Pancreas (tissue), 10 donors: ENCODE measurements at regions not wholly inside any gene's neighbourhood (a gene's known extent, or its start where the extent isn't known, plus 50 kb on each side); places are given as distances from the start of the nearest gene placed in this dataset.

ENCODE experiments used
- ATAC-seq, 4 donors: fragments of 200-7000 bp; cut with Tn5 transposase; one replicate each; pipeline versions ENCODE4 v1.8.0 to v1.9.1; 2020; ENCODE audit warnings: mild to moderate bottlenecking in 4 of 4, moderate library complexity in 4 of 4
- DNase-seq, 6 donors: peaks; one replicate each; pipeline ENCODE4 v3.0.0-alpha.2; 2020
- FAIRE-seq: peaks from 2 replicates; lab custom pipeline; 2012; peaks lifted over from hg19 to GRCh38; lab: Jason Lieb, UNC
- H3K27ac ChIP-seq, 4 donors: fragments of 200-600 bp; sonication (generic); 1 replicate in 3 of 4; 2 replicates in 1 of 4; pipeline versions ENCODE4 v1.5.0 to v1.8.0; 2020
- H3K27me3 ChIP-seq, 4 donors: fragments of 200-600 bp; one replicate each; pipeline ENCODE4 v1.8.0; 2021
- H3K36me3 ChIP-seq, 3 donors: fragments of 200-600 bp; sonication (generic) in 1 of 3; one replicate each; pipeline versions ENCODE4 v1.5.0 to v1.8.0; 2020 to 2021
- H3K4me1 ChIP-seq, 3 donors: fragments of 200-600 bp; one replicate each; pipeline ENCODE4 v1.8.0; 2021
- H3K4me3 ChIP-seq, 4 donors: fragments of 200-600 bp; sonication (generic) in 2 of 4; one replicate each; pipeline versions ENCODE4 v1.5.0 to v1.8.0; 2020 to 2021
- H3K9me3 ChIP-seq, 4 donors: fragments of 200-600 bp; one replicate each; pipeline ENCODE4 v1.8.0; 2021
- WGBS, 2 donors: extraction: QIAGEN DNeasy Blood & Tissue Kit; methylation state at CpG; one replicate each; pipeline ENCODE4 v1.1.7; 2013; 5-methylcytosine and 5-hydroxymethylcytosine counted together
- intact Hi-C, 3 donors: fragments of 100-400 bp; cut with DNase I; formaldehyde crosslinking; loops; one replicate each; pipeline versions ENCODE4 v1.11.1 to v1.14.2; 2022
- TF ChIP-seq, protein P1 (sequence below), 4 donors: fragments of 200-600 bp; sonication (generic) in 3 of 4; IDR thresholded peaks; one replicate each; pipeline versions ENCODE4 v1.5.0 to v1.8.0; 2021; ENCODE audit warnings: antibody characterized with exemption in 4 of 4
- donor health status: healthy with polysubstance abuse.
- donor health status: DM: no; HTN: no; CAD: no; lungs with moderate emphysema.
- donor health status: DM: no; HTN: no; CAD: no.
- donor health status: control.
- donor health status: control.
- donor health status: Bipolar disorder and iron deficiency.
- donor health status: DM: yes; HTN: yes; CAD: no.
- donor health status: DM: no; HTN: no; CAD: no.
- donor health status: DM: no; HTN: no; CAD: no.
- donor health status: DM: yes; HTN: yes; CAD: no.

DNA sequence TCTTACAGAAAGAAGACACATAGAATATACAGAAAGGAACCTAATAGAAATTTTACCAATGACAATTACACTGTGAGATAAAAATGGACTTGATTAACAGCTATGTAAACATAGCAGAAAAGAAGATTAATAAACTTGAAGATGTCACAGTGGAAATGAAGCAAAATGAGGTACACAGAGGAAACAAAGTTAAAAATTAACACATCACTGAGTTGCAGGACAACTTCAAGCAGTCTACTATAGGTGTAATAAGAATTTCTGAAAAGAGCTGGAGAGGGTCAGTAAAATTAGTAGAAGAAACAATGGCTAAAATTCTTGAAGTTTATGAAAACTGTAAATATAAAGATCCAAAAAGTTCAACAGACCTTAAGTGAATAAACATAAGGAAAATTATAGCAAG lies 738.7 kb downstream of the C12orf50 start:
- no peak for FAIRE-seq
- Histone ChIP-seq H3K4me3 (no peak overlapping the region), H3K27ac (no peak overlapping the region), H3K27me3 (no peaks in the 10 kb centered on the region), H3K4me1 (no peaks in the 10 kb centered on the region), H3K9me3 (peaks cover 0 to 5% (median 0%) of the 10 kb centered on the region in 4 donors), H3K36me3 (no peaks in the 10 kb centered on the region)
- no peak for DNase-seq
- intact Hi-C loops: no loop called here
- no peak for ATAC-seq
- TF ChIP-seq, protein P1, sequence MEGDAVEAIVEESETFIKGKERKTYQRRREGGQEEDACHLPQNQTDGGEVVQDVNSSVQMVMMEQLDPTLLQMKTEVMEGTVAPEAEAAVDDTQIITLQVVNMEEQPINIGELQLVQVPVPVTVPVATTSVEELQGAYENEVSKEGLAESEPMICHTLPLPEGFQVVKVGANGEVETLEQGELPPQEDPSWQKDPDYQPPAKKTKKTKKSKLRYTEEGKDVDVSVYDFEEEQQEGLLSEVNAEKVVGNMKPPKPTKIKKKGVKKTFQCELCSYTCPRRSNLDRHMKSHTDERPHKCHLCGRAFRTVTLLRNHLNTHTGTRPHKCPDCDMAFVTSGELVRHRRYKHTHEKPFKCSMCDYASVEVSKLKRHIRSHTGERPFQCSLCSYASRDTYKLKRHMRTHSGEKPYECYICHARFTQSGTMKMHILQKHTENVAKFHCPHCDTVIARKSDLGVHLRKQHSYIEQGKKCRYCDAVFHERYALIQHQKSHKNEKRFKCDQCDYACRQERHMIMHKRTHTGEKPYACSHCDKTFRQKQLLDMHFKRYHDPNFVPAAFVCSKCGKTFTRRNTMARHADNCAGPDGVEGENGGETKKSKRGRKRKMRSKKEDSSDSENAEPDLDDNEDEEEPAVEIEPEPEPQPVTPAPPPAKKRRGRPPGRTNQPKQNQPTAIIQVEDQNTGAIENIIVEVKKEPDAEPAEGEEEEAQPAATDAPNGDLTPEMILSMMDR (IDR thresholded peaks at IDR 0.05): no peak

DNA sequence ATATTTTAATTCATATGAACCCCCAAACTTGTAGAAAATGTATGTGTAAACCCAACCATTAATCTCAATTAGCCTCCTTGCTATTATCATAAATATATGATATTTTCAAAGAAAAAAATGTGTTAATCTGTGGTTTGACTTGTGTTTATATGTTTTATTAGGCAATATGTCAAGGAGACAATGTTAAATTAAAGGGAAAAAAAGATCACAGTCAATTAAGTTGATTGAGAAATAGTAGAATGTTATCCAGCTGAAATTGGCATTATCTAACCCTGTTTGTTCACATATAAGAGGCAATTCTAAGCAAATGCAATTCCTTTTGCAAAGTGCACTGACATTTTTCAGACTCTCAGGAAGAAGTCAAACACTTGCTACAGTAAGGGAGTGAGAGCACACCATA lies 745.3 kb downstream of the C12orf50 start:
- TF ChIP-seq, protein P1 (IDR thresholded peaks at IDR 0.05): no peak
- no peak overlapping the region for H3K27ac ChIP-seq
- no peak for ATAC-seq
- no peak for DNase-seq
- no peaks in the 10 kb centered on the region for H3K9me3 ChIP-seq
- intact Hi-C loops: no loop called here
- no peak for FAIRE-seq
- H3K27me3 ChIP-seq: no peaks in the 10 kb centered on the region
- no peaks in the 10 kb centered on the region for H3K36me3 ChIP-seq
- no peaks in the 10 kb centered on the region for H3K4me1 ChIP-seq
- no peak overlapping the region for H3K4me3 ChIP-seq

DNA sequence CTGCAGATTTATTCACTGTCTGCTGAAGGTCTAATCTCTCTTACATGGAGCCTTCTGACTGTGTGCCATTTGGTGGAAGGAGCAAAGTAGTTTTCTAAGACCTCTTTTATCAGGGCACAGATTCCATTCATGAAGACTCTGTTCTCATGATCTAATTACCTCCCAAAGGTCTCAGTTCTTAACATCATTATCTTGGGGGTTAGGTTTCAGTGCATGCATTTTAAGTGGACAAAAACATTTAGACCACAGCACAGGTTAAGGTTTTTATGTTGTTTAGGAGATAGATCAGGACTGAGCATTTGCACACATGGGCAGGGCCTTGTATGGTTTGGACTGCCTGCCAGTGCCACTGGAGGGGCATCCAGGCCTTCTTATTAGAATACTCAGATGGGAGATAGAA lies 746.1 kb downstream of the C12orf50 start:
- Histone ChIP-seq H3K9me3 (no peaks in the 10 kb centered on the region), H3K27me3 (no peaks in the 10 kb centered on the region), H3K4me1 (no peaks in the 10 kb centered on the region), H3K36me3 (no peaks in the 10 kb centered on the region), H3K4me3 (no peak overlapping the region), H3K27ac (no peak overlapping the region)
- intact Hi-C loops: no loop called here
- no peak for FAIRE-seq
- DNase-seq: no peak
- TF ChIP-seq, protein P1 (IDR thresholded peaks at IDR 0.05): no peak
- no peak for ATAC-seq

DNA sequence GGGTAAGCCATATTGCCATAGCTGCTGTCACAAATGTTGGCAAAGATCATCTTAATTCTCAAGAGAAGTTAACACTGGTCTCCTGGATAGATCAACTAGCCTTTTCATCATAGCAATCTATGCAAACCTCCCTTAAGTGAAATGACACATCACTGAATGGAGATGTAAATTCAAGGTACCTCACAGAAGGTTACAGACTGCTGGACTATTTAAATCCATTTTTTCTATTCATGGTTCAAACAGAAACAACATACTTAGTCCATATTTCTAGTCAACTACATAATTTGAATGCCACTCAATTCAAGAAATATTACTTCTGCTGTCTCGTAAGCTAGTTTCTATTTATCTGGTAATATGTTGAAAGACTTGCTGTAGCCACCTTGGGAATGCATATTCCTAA lies 748.3 kb downstream of the C12orf50 start:
- H3K36me3 ChIP-seq: no peaks in the 10 kb centered on the region
- 96 to 98% methylated on average over 1 of the region's 1 CpG for WGBS, 2 donors
- DNase-seq (no peak), FAIRE-seq (no peak), ATAC-seq (no peak)
- TF ChIP-seq, protein P1 (IDR thresholded peaks at IDR 0.05): no peak
- no peaks in the 10 kb centered on the region for H3K27me3 ChIP-seq
- H3K4me3 ChIP-seq: no peak overlapping the region
- no peak overlapping the region for H3K27ac ChIP-seq
- no peaks in the 10 kb centered on the region for H3K4me1 ChIP-seq
- intact Hi-C loops: no loop called here
- no peaks in the 10 kb centered on the region for H3K9me3 ChIP-seq

DNA sequence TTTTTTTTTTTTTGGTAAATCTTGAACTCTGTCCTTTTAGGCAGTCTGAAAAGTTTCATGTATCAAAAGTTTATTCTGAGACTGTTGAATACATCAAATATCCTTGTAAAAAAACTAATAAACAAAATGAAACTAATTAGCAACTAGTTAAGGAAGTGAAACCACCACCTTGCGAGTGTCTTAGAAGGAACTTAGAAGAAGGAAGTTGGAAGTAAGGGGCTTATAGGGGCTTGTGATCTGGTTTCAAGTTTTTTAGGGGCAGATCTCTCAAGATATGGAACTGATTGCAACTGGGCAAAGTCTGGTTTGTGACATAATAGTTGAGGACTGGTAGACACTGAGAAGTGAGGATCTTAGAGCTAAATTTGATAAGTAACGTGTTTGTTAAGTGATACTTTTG lies 748.8 kb downstream of the C12orf50 start:
- 81% methylated on average over 2 of the region's 2 CpGs for WGBS, 2 donors
- H3K27me3 ChIP-seq: no peaks in the 10 kb centered on the region
- FAIRE-seq: no peak
- no peaks in the 10 kb centered on the region for H3K4me1 ChIP-seq
- H3K36me3 ChIP-seq: no peaks in the 10 kb centered on the region
- no peak for ATAC-seq
- DNase-seq: no peak
- intact Hi-C loops: no loop called here
- no peaks in the 10 kb centered on the region for H3K9me3 ChIP-seq
- H3K4me3 ChIP-seq: no peak overlapping the region
- no peak overlapping the region for H3K27ac ChIP-seq
- TF ChIP-seq, protein P1 (IDR thresholded peaks at IDR 0.05): no peak
